Activated CD8-positive, alpha-beta T cell treated with anti-CD3 and anti-CD28 coated beads for 36 hours (primary cell): ENCODE measurements at regions not wholly inside any gene's neighbourhood (a gene's known extent, or its start where the extent isn't known, plus 50 kb on each side); places are given as distances from the start of the nearest gene placed in this dataset.

Source experiments
- ATAC-seq: fragments of 200-7000 bp; cut with Tn5 transposase; one replicate; pipeline ENCODE4 v1.10.0; 2021; ENCODE audit warnings: mild to moderate bottlenecking, moderate library complexity
- CTCF ChIA-PET: fragments of 350-600 bp; sonication (Branson Sonifier 250); formaldehyde crosslinking; loops from one replicate; lab custom pipeline; 2021; ENCODE audit warnings: antibody characterized with exemption; lab: Charles Lee
- POLR2A ChIA-PET: fragments of 350-600 bp; sonication (Branson Sonifier 250); formaldehyde crosslinking; loops from one replicate; lab custom pipeline; 2021; ENCODE audit warnings: antibody characterized with exemption; lab: Charles Lee
- DNase-seq: peaks from one replicate; pipeline ENCODE4 v3.0.0-alpha.2; 2020
- H3K27ac Mint-ChIP-seq: one replicate; pipeline ENCODE4 v1.8.0; 2021; ENCODE audit warnings: mild to moderate bottlenecking, mixed read lengths
- H3K27me3 Mint-ChIP-seq: one replicate; pipeline ENCODE4 v1.8.0; 2021; ENCODE audit warnings: mixed read lengths
- H3K36me3 Mint-ChIP-seq: one replicate; pipeline ENCODE4 v1.8.0; 2021; ENCODE audit warnings: low read depth, mixed read lengths
- H3K4me1 Mint-ChIP-seq: one replicate; pipeline ENCODE4 v1.8.0; 2021; ENCODE audit warnings: low read depth, mixed read lengths
- H3K4me3 Mint-ChIP-seq: one replicate; pipeline ENCODE4 v1.8.0; 2021; ENCODE audit warnings: mild to moderate bottlenecking, moderate library complexity, mixed read lengths
- H3K9me3 Mint-ChIP-seq: one replicate; pipeline ENCODE4 v1.8.0; 2021; ENCODE audit warnings: mixed read lengths
- intact Hi-C: fragments of 100-400 bp; cut with micrococcal nuclease; formaldehyde crosslinking; loops from one replicate; pipeline ENCODE4 v1.10.0; 2022
- TF ChIP-seq, protein P1 (sequence below): fragments of 200-600 bp; IDR thresholded peaks from one replicate; pipeline ENCODE4 v1.8.0; 2022; ENCODE audit warnings: antibody characterized with exemption, mild to moderate bottlenecking

DNA sequence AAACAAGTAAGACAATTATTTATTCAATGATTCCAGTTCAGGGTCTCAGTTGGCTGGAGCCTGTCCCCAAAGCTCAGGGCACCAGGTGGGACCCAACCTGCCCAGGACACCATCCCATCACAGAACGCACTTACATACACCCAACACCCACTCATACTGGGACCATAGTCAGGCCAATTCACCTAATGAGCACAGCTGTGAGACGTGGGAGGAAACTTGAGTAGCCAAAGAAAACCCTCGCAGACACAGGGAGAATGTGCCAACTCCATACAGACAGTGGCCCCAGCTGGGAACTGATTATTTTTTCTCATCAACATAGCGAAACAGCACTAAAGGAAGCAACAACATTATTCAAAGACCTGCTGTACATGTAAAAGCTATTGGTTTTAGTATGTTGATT lies 58.6 kb upstream of the DOK5 start:
- peaks cover 8% of the 10 kb centered on the region for H3K27me3 Mint-ChIP-seq
- ATAC-seq (no peak), DNase-seq (no peak)
- no peaks in the 10 kb centered on the region for H3K36me3 Mint-ChIP-seq
- H3K27ac Mint-ChIP-seq: no peak overlapping the region
- TF ChIP-seq, protein P1, sequence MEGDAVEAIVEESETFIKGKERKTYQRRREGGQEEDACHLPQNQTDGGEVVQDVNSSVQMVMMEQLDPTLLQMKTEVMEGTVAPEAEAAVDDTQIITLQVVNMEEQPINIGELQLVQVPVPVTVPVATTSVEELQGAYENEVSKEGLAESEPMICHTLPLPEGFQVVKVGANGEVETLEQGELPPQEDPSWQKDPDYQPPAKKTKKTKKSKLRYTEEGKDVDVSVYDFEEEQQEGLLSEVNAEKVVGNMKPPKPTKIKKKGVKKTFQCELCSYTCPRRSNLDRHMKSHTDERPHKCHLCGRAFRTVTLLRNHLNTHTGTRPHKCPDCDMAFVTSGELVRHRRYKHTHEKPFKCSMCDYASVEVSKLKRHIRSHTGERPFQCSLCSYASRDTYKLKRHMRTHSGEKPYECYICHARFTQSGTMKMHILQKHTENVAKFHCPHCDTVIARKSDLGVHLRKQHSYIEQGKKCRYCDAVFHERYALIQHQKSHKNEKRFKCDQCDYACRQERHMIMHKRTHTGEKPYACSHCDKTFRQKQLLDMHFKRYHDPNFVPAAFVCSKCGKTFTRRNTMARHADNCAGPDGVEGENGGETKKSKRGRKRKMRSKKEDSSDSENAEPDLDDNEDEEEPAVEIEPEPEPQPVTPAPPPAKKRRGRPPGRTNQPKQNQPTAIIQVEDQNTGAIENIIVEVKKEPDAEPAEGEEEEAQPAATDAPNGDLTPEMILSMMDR: no peak
- CTCF ChIA-PET: no interaction called here
- POLR2A ChIA-PET: no interaction called here
- H3K9me3 Mint-ChIP-seq: no peaks in the 10 kb centered on the region
- no peaks in the 10 kb centered on the region for H3K4me1 Mint-ChIP-seq
- intact Hi-C loops: no loop called here
- H3K4me3 Mint-ChIP-seq: no peak overlapping the region

DNA sequence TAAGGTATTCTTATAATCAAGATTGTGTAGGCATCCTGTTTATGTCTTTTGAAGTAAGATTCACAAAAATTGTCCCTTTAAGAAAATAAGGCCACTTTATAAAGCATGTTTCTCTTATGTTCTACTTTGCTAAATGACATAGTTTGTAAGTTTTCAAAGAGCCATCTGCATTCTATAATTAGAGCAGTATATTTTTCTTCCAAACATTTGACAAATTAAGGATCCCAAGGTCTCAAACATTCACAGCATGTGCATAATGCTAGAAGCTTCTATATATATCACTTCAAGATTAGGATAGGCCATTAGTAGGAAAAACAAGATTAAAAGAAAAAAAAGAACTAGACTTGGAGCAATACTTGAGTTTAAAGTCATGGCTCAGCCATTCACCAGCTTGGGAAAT lies 55.9 kb upstream of the DOK5 start:
- POLR2A ChIA-PET: interaction anchor here (0.6 kb wide), 1 partner anchor 552 kb away, joined by 5 read pairs; no protein-coding TSS in a partner anchor

More for the DNA sequence above, 55.9 kb upstream of the DOK5 start:
- no peaks in the 10 kb centered on the region for H3K36me3 Mint-ChIP-seq
- ATAC-seq (no peak), DNase-seq (no peak)
- no peak overlapping the region for H3K4me3 Mint-ChIP-seq
- TF ChIP-seq, protein P1: no peak
- H3K4me1 Mint-ChIP-seq: no peaks in the 10 kb centered on the region
- H3K27me3 Mint-ChIP-seq: peaks cover 8% of the 10 kb centered on the region
- peaks cover 8% of the 10 kb centered on the region for H3K9me3 Mint-ChIP-seq
- intact Hi-C loops: no loop called here
- no peak overlapping the region for H3K27ac Mint-ChIP-seq
- CTCF ChIA-PET: no interaction called here
